A172 (cell line): ENCODE measurements at regions not wholly inside any gene's neighbourhood (a gene's known extent, or its start where the extent isn't known, plus 50 kb on each side); places are given as distances from the start of the nearest gene placed in this dataset.

Source experiments
- DNase-seq: peaks from one replicate; pipeline ENCODE4 v3.0.0-alpha.2; 2015; ENCODE audit warnings: low spot score

- DNase-seq = no peak
These were observed 511.1 kb downstream of the OTOL1 start for GRCh38 chr3:162007722-162008121.

GRCh38 chr3:162012633-162013032 is 516.0 kb downstream of the OTOL1 start:
- no peak for DNase-seq

- DNase-seq = no peak
These were observed 517.7 kb downstream of the OTOL1 start for GRCh38 chr3:162014284-162014683.

- no peak for DNase-seq
These were observed 519.2 kb downstream of the OTOL1 start for GRCh38 chr3:162015856-162016255.

- DNase-seq = no peak
These were observed 523.2 kb downstream of the OTOL1 start for GRCh38 chr3:162019817-162020216.

- no peak for DNase-seq
These were observed 524.6 kb downstream of the OTOL1 start for GRCh38 chr3:162021206-162021605.

- no peak for DNase-seq
These were observed 526.3 kb downstream of the OTOL1 start for GRCh38 chr3:162022911-162023310.

- DNase-seq = no peak
These were observed 533.1 kb downstream of the OTOL1 start for GRCh38 chr3:162029736-162030135.

GRCh38 chr3:162034368-162034767 is 537.8 kb downstream of the OTOL1 start:
- DNase-seq = peak; percentile 68

- DNase-seq = no peak
These were observed 545.0 kb downstream of the OTOL1 start for GRCh38 chr3:162041622-162042021.

- DNase-seq = no peak
These were observed 556.0 kb downstream of the OTOL1 start for GRCh38 chr3:162052636-162053035.

GRCh38 chr3:162072656-162073164 is 576.1 kb downstream of the OTOL1 start:
- no peak for DNase-seq

GRCh38 chr3:162073422-162073975 is 576.9 kb downstream of the OTOL1 start:
- no peak for DNase-seq

- no peak for DNase-seq
These were observed 580.5 kb downstream of the OTOL1 start for GRCh38 chr3:162077108-162077507.

- no peak for DNase-seq
These were observed 585.9 kb downstream of the OTOL1 start for GRCh38 chr3:162082516-162082915.

- no peak for DNase-seq
These were observed 590.8 kb downstream of the OTOL1 start for GRCh38 chr3:162087361-162087760.

- no peak for DNase-seq
These were observed 596.1 kb downstream of the OTOL1 start for GRCh38 chr3:162092751-162093150.

GRCh38 chr3:162094301-162094700 is 597.7 kb downstream of the OTOL1 start:
- DNase-seq = no peak

GRCh38 chr3:162096874-162097273 is 600.3 kb downstream of the OTOL1 start:
- DNase-seq = no peak

- DNase-seq = no peak
These were observed 607.2 kb downstream of the OTOL1 start for GRCh38 chr3:162103808-162104207.

GRCh38 chr3:162111861-162112260 is 615.3 kb downstream of the OTOL1 start:
- DNase-seq = no peak

GRCh38 chr3:162112719-162113118 is 616.1 kb downstream of the OTOL1 start:
- no peak for DNase-seq

GRCh38 chr3:162117961-162118360 is 621.4 kb downstream of the OTOL1 start:
- no peak for DNase-seq

GRCh38 chr3:162119651-162120050 is 623.0 kb downstream of the OTOL1 start:
- no peak for DNase-seq
